ENCODE measurements at regions not wholly inside any gene's neighbourhood (a gene's known extent, or its start where the extent isn't known, plus 50 kb on each side); places are given as distances from the start of the nearest gene placed in this dataset.

GRCh38 chr17:33640629-33641028 lies 347.5 kb upstream of the ASIC2 start:
- DNase-seq (ENCODE audit: low read depth, low spot score) = no peak

- no peak for DNase-seq (ENCODE audit: low read depth, low spot score)
These were observed 348.9 kb upstream of the ASIC2 start for GRCh38 chr17:33642002-33642401.

DNA sequence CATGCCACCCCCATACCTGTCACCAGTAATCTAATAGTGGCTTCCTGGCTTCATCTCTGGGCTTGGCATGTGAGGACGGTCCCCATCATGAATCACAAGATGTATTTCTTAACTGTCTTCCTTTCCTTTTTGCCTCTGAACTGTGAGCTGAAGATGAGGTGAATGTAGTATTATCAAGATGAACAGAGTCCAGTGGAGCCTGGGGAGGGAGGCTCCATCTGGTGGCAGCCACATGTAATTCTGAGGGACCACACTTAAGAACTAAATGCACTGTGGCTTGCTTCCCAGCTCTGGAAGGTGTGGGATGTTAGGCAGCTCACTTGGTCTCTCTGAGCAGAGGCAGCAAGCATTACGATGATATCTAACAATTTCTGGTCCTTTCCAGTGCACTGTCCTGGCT lies 354.9 kb upstream of the ASIC2 start:
- DNase-seq (ENCODE audit: low read depth, low spot score) = no peak

DNA sequence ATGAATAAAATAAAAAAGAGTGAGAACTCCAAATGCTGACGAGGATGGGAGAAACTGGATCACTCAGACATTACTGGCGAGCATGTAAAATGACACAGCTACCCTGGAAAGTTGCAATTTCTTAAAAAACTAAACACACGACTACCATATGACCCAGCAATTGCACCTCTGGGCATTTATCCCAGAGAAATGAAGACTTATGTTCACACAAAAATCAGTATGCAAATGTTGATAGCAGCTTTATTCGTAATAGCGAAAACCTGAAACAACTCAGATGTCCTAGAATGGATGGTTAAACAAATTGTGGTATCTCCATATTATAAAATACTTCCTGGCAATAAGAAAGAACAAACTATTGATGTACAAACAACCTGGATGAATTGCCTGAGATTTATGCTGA lies 357.2 kb upstream of the ASIC2 start:
- no peak for DNase-seq (ENCODE audit: low read depth, low spot score)

GRCh38 chr17:33651686-33652085 lies 358.6 kb upstream of the ASIC2 start:
- no peak for DNase-seq (ENCODE audit: low read depth, low spot score)

DNA sequence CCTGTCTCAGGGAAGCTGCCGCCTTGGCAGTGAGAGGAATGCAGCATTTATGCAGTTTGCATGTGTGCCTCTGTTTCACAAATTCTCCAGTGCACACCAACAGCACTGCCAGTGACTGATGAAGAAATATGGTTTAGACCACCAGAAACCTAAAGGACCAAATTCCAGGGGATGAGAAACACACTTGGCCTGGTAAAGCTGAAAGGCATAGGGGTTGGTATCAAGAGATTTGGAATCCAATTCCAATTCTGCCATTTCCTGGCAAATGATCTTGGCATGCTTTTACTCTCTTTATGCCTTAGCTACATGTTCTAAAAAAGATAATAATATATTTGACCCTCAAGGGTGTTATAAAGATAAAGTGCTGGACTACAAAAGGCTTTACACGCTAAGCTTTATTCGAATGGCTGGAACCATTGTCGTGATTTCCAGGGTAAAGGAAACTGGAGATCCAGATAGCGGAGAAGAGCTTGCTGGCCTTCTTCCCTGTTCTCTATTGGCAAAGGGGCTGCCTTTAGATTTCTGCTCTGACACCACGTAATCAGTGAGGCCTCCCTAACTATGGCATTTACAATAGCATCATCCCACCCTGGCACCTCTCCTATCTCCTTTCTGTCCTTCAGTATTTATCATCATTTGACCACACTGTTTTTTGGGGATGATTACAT lies 359.8 kb upstream of the ASIC2 start:
- DNase-seq (ENCODE audit: low read depth, low spot score) = no peak

- DNase-seq (ENCODE audit: low read depth, low spot score) = no peak
These were observed 360.3 kb upstream of the ASIC2 start for GRCh38 chr17:33653399-33653788.

DNA sequence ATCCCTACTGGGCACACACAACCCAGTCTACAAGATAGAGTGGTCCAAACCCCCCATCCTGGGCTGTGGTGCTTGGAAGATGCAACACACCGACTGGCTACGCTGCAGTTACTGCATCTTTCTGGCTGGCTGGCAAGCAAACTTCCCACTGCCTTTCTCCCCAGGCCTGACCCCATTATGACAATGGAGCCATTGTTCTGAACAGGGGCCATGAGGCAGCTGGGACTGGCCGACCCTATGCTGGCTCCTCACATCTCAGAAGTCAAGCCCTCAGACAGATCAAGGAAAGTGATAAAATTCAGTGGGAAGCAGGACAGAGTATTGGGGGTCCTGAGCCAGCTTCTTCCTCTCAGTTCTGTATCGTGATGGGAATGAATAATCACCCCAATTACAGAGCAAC lies 364.1 kb upstream of the ASIC2 start:
- DNase-seq (ENCODE audit: low read depth, low spot score) = no peak

- DNase-seq (ENCODE audit: low read depth, low spot score) = no peak
These were observed 368.9 kb upstream of the ASIC2 start for GRCh38 chr17:33661975-33662374.

DNA sequence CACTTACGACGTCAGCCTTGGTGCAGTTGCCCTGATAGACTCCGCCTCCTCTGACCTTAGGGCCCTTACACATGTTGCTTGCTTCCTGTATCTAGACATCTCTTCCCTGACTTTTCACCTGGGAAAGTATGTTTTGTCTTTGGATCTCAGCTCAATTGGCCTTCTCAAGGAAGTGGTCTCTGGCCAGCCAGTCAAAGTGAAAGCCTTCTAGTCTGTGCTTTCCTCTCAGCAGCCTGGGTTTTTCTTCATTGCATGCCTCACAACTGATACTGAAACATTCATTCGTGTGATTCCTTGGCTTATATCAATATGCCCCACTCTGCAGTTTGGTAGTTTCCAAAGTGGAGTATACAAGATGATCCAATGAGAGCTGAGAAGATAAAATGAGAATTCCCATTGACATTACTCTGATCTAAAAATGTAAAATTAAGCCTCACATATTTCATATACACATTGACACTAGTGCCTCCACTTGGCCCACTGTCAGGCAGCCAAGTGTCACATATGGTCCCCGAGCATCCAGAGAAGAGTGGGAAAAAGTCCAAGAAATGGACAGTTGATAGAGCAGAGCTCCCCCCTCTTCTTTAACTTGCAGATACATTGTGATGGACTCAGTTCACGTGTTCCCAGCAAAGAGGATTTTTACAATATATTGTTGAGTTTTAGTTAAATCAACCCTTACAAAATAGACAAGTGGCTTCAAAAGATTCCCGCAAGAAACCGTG lies 371.2 kb upstream of the ASIC2 start:
- DNase-seq (ENCODE audit: low read depth, low spot score) = no peak

- peak; percentile 4 for DNase-seq (ENCODE audit: low read depth, low spot score)
These were observed 374.0 kb upstream of the ASIC2 start for GRCh38 chr17:33667052-33667509.

GRCh38 chr17:33667671-33668070 lies 374.6 kb upstream of the ASIC2 start:
- DNase-seq (ENCODE audit: low read depth, low spot score) = no peak

GRCh38 chr17:33668516-33668915 lies 375.4 kb upstream of the ASIC2 start:
- no peak for DNase-seq (ENCODE audit: low read depth, low spot score)

DNA sequence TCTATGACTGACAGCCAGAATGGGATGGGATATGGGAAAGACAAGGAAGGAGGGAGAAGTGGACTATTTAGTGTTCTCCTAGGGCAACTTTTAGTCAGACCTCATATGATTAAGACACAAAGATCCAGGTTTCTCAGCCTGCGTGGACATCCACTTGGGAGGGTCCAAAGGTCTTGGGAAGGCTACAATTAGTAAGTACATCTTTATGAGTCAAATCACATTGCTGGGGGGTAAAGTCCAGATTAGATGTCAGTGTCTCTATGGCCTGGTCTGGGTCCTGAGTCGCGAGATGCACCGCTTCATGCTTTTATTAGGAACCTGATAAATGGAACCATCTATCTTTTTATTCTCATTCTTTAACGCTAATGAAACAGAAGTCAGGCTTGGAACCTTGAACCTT lies 378.4 kb upstream of the ASIC2 start:
- no peak for DNase-seq (ENCODE audit: low read depth, low spot score)

DNA sequence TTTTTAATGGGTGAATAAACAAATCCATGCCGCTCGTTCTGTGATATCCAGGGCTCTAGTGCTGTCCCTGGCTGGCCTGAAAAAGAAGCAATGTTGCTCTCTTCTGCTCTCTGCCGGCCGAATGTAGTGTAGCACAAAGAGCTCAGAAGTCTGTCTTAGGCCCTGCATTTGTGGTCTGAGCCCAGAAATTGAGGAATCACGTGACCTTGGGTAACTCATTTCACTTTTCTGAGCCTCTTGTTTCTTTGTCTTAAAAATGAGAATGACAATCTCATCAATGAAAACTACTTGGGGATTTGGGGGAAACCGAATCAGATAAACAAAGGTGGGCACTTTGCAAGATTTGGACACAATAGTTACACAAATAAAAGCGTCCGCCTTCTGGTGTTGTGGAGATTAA lies 381.6 kb upstream of the ASIC2 start:
- no peak for DNase-seq (ENCODE audit: low read depth, low spot score)

- no peak for DNase-seq (ENCODE audit: low read depth, low spot score)
These were observed 383.3 kb upstream of the ASIC2 start for GRCh38 chr17:33676444-33676843.

DNA sequence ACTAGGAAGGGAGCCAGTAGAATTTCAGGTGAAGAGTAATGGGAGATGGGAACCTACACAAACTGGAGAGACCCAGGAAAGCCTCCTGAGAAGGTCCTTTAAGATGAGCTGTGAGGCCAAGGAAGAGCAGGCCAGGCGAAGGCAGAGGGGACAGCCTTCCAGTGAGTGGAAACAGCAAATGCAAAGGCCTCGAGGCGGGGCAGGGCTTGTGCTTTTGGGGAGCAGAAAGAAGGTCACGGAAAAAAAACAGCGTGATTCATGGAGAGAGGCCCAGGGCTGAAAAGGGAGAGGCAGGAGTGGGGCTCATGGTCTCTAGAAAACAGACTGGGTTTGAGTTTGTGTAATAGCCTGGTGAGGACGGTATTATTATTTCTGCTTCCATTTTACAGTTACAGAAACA lies 386.5 kb upstream of the ASIC2 start:
- no peak for DNase-seq (ENCODE audit: low read depth, low spot score)

GRCh38 chr17:33680472-33680871 lies 387.4 kb upstream of the ASIC2 start:
- no peak for DNase-seq (ENCODE audit: low read depth, low spot score)

DNA sequence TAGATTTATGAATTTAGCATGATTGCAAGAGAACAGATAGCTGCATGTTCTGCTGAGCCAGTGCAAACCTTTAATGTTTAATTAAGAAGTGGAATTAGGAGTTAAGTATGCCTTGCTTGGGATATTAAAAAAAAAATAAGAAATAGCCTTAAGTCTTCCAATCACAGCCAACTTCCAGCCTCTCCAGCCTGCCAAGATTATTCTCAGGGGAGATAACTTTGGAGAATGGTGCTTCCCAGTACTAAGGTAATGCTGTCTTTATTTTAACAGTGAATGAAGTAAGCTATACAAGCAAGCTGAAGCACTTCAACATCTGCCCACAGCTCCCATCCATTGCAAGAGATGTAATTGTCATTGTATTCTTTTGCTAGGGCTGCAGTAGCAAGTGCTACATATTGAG lies 389.5 kb upstream of the ASIC2 start:
- no peak for DNase-seq (ENCODE audit: low read depth, low spot score)

DNA sequence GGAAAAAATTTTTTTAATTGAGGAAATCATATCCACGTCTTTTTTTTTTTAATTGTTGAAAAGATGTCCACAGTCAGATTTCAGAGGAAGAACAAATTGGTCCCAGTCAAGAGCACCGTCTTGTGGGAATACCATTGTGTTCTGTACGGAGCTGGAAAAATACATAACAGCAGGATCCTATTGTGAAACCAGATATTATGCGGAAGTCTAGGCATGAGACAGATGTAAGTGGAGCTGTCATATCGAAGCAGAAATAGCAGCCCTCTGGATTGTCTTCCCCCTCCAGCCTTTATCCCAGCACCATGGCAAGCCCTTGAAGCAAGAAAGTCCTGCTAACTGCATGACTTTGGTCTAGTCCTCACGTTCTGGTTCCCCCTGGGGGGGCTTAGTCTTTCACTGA lies 391.6 kb upstream of the ASIC2 start:
- no peak for DNase-seq (ENCODE audit: low read depth, low spot score)

DNA sequence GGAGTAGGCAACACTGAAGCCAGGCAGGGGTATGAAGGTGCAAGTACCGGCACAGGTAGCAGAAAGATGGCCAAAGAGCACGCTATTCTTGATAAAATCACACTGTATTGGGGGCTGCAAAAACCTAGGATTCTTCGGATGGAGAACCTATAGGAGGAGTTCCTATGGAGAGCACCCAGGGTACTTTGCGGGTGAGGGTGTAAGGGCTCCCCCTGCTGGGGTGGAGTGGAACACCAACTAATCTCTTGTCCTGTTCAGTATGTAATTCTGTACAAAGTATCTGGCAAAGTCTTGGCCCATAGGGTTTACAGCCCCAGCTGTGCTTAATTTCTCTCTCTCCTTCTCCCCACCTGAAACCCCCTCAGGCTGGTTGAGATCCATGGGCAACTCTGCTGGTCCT lies 393.1 kb upstream of the ASIC2 start:
- DNase-seq (ENCODE audit: low read depth, low spot score) = no peak

- DNase-seq (ENCODE audit: low read depth, low spot score) = no peak
These were observed 394.7 kb upstream of the ASIC2 start for GRCh38 chr17:33687831-33688230.

DNA sequence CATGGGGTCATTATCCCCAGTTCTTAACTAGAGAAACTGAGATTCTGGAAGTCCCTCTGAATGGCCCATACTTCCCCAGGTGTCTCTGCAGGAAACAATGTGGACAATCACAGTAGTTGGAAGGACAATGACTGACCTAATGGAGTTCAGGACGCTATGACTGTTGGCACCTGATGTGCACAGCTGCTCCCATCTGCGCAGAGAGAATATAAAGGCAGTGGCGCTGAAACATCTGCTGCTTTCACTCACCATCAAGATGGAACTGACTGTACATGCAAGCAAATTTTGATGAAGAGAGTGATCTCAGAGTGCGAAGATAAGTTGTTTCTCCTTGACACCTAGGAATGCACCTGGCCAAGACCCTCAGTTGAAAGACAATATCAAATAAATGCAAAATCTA lies 395.7 kb upstream of the ASIC2 start:
- no peak for DNase-seq (ENCODE audit: low read depth, low spot score)

DNA sequence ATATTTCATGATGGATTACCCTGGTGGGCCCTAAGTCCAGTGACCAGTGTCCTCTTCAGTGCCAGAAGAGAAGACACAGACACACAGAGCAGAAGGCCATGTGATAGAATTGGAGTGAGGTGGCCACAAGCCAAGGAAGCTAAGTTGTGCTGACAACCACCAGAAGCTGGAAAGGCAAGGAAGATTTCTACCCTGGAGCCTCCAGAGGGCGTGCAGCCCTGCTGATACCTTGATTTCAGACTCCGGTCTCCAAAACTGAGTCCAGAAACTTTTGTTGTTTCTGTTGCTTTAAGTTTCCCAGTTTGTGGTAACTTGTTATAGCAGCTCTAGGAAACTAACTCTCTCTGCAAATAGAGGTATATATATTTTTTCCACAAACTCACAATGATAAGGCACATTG lies 396.6 kb upstream of the ASIC2 start:
- DNase-seq (ENCODE audit: low read depth, low spot score) = no peak

Measured in activated CD4-positive, CD25-positive, alpha-beta regulatory T cell treated with anti-CD3 and anti-CD28 coated beads, Interleukin-2, amount 50 U/mL, for 16 hours (primary cell).